IMR-90 (cell line): ENCODE measurements at regions not wholly inside any gene's neighbourhood (a gene's known extent, or its start where the extent isn't known, plus 50 kb on each side); places are given as distances from the start of the nearest gene placed in this dataset.

Experiments
- ATAC-seq: fragments of 200-7000 bp; cut with Tn5 transposase; 2 replicates; pipeline ENCODE4 v1.9.1; 2020; ENCODE audit warnings: low read depth, mild to moderate bottlenecking, moderate library complexity
- BruUV-seq: library from RNA; stranded (reverse); fragments of 400-500 nt; replicated peaks from 2 replicates; lab custom pipeline; 2021; lab: Mats Ljungman, UMichigan
- CTCF ChIA-PET: fragments of 300-600 bp; formaldehyde crosslinking; extraction: SDS; loops from one replicate; lab custom pipeline; 2021; ENCODE audit warnings: antibody characterized with exemption; lab: Yijun Ruan, JAX
- POLR2A ChIA-PET: fragments of 300-600 bp; sonication (Branson Sonifier 250); formaldehyde crosslinking; loops from one replicate; lab custom pipeline; 2022; ENCODE audit warnings: antibody characterized with exemption; ENCODE audit not compliant: unreplicated experiment; lab: Charles Lee
- DNase-seq: peaks from one replicate; pipeline ENCODE4 v3.0.0; 2013
- H2AFZ ChIP-seq: replicated peaks from 2 replicates; pipeline ENCODE3; 2013; ENCODE audit warnings: low read length, mild to moderate bottlenecking; ENCODE audit not compliant: poor library complexity
- H2AK5ac ChIP-seq: 2 replicates; pipeline ENCODE4 v1.6.1; 2013; ENCODE audit warnings: low read depth, low read length, inconsistent platforms
- H2AK9ac ChIP-seq: replicated peaks from 2 replicates; pipeline ENCODE3; 2013; ENCODE audit warnings: mild to moderate bottlenecking, low read depth, low read length, moderate library complexity; ENCODE audit not compliant: poor library complexity
- H2BK120ac ChIP-seq: 2 replicates; pipeline ENCODE4 v1.6.1; 2013; ENCODE audit warnings: low read depth, low read length, inconsistent platforms
- H2BK15ac ChIP-seq: 3 replicates; pipeline ENCODE4 v1.6.1; 2013; ENCODE audit warnings: low read depth, low read length, inconsistent platforms
- H2BK20ac ChIP-seq: 2 replicates; pipeline ENCODE4 v1.6.1; 2013; ENCODE audit warnings: low read depth, mild to moderate bottlenecking, inconsistent platforms, low read length, moderate library complexity
- H2BK5ac ChIP-seq: 2 replicates; pipeline ENCODE4 v1.6.1; 2013; ENCODE audit warnings: mild to moderate bottlenecking, low read depth, low read length, inconsistent platforms; ENCODE audit not compliant: poor library complexity, severe bottlenecking
- H3K14ac ChIP-seq: replicated peaks from 2 replicates; pipeline ENCODE4 v1.6.1; 2013; ENCODE audit warnings: low read depth, low read length, inconsistent platforms
- H3K18ac ChIP-seq: 2 replicates; pipeline ENCODE4 v1.6.1; 2013; ENCODE audit warnings: low read depth, low read length, control low read depth
- H3K23ac ChIP-seq: 2 replicates; pipeline ENCODE4 v1.6.1; 2013; ENCODE audit warnings: low read depth, low read length, inconsistent platforms
- H3K27ac ChIP-seq: 2 replicates; pipeline ENCODE4 v1.5.1; 2013; ENCODE audit warnings: mild to moderate bottlenecking, control low read depth, low read length; ENCODE audit not compliant: insufficient read depth
- H3K27me3 ChIP-seq: 2 replicates; pipeline ENCODE4 v1.6.1; 2013; ENCODE audit warnings: low read length; ENCODE audit not compliant: control insufficient read depth, insufficient read depth
- H3K36me3 ChIP-seq: 2 replicates; pipeline ENCODE4 v1.6.1; 2013; ENCODE audit warnings: low read length, mixed read lengths; ENCODE audit not compliant: control insufficient read depth, insufficient read depth
- H3K4ac ChIP-seq: 2 replicates; pipeline ENCODE4 v1.6.1; 2013; ENCODE audit warnings: low read depth, low read length, inconsistent platforms
- H3K4me1 ChIP-seq: 2 replicates; pipeline ENCODE4 v1.6.1; 2013; ENCODE audit warnings: low read length, mixed read lengths; ENCODE audit not compliant: control insufficient read depth, insufficient read depth
- H3K4me2 ChIP-seq: 2 replicates; pipeline ENCODE4 v1.6.1; 2013; ENCODE audit warnings: low read depth, mild to moderate bottlenecking, control low read depth, low read length, moderate library complexity
- H3K4me3 ChIP-seq: 2 replicates; pipeline ENCODE4 v1.5.1; 2013; ENCODE audit warnings: low read depth, mild to moderate bottlenecking, control low read depth, low read length, moderate library complexity; ENCODE audit not compliant: insufficient read depth
- H3K56ac ChIP-seq: 2 replicates; pipeline ENCODE4 v1.6.1; 2013; ENCODE audit warnings: low read length, inconsistent platforms; ENCODE audit not compliant: insufficient read depth; ENCODE audit errors: extremely low read depth
- H3K79me1 ChIP-seq, 2 experiments: 2 replicates each; pipeline ENCODE4 v1.6.1; 2013; ENCODE audit warnings: low read length in 2 of 2, inconsistent platforms in 1 of 2, low read depth in 1 of 2
- H3K9ac ChIP-seq: 2 replicates; pipeline ENCODE4 v1.6.1; 2013; ENCODE audit warnings: low read depth, low read length, control low read depth
- H3K9me1 ChIP-seq: 2 replicates; pipeline ENCODE4 v1.6.1; 2013; ENCODE audit warnings: low read length, inconsistent platforms; ENCODE audit not compliant: insufficient read depth
- H3K9me3 ChIP-seq: 2 replicates; pipeline ENCODE4 v1.6.1; 2013; ENCODE audit warnings: low read length; ENCODE audit not compliant: control insufficient read depth, insufficient read depth
- H4K20me1 ChIP-seq: 2 replicates; pipeline ENCODE4 v1.6.1; 2013; ENCODE audit warnings: low read length, inconsistent platforms; ENCODE audit not compliant: insufficient read depth
- H4K5ac ChIP-seq: 2 replicates; pipeline ENCODE4 v1.6.1; 2013; ENCODE audit warnings: mild to moderate bottlenecking, low read depth, low read length, control low read depth
- H4K8ac ChIP-seq, 2 experiments: 2 replicates each; pipeline ENCODE4 v1.6.1; 2013; ENCODE audit warnings: low read depth in 2 of 2, low read length in 2 of 2, control low read depth in 1 of 2, inconsistent platforms in 1 of 2
- H4K91ac ChIP-seq: 2 replicates; pipeline ENCODE4 v1.6.1; 2013; ENCODE audit warnings: low read depth, low read length, inconsistent platforms; ENCODE audit not compliant: insufficient read depth
- BHLHE40 ChIP-seq: fragments of 150-350 bp; IDR thresholded peaks from 2 replicates; pipeline ENCODE4 v1.6.1; 2016; ENCODE audit warnings: mild to moderate bottlenecking, low read depth, low read length
- ELK1 ChIP-seq: fragments of 150-350 bp; IDR thresholded peaks from 2 replicates; pipeline ENCODE4 v1.6.1; 2016; ENCODE audit warnings: low read depth, mild to moderate bottlenecking, low read length, moderate library complexity, borderline replicate concordance
- FOS ChIP-seq: fragments of 150-350 bp; IDR thresholded peaks from 2 replicates; pipeline ENCODE4 v1.6.1; 2016; ENCODE audit warnings: low read depth, low read length
- MAZ ChIP-seq: IDR thresholded peaks from 2 replicates; pipeline ENCODE4 v1.6.1; 2012; ENCODE audit warnings: low read depth, mild to moderate bottlenecking, low read length, improper control_type of control experiment, moderate library complexity, borderline replicate concordance
- POLR2A ChIP-seq: IDR thresholded peaks from 2 replicates; pipeline ENCODE4 v1.6.1; 2012; ENCODE audit warnings: mild to moderate bottlenecking, low read depth, low read length
- WGBS, 2 experiments: methylation state at CpG; one replicate each; pipeline versions ENCODE4 v1.1.5 to v1.1.7; 2013; ENCODE audit warnings: missing lambda C conversion rate in 2 of 2; ENCODE audit not compliant: insufficient read length in 1 of 2; ENCODE audit errors: extremely low coverage in 2 of 2; 5-methylcytosine and 5-hydroxymethylcytosine counted together
- dilution Hi-C: fragments of 300-500 bp; cut with HindIII; formaldehyde crosslinking; loops from one replicate; pipeline ENCODE4 v1.14.3; 2018; ENCODE audit warnings: low sequenced_read_pairs; ENCODE audit not compliant: unreplicated experiment
- in situ Hi-C: fragments of 300-500 bp; cut with MboI; formaldehyde crosslinking; loops from 3 replicates; pipeline ENCODE4 v1.14.3; 2019; ENCODE audit warnings: low sequenced_read_pairs, inconsistent platforms, mixed read lengths
- intact Hi-C: fragments of 100-400 bp; cut with micrococcal nuclease; formaldehyde crosslinking; loops from 2 replicates; pipeline ENCODE4 v1.10.0; 2022

GRCh38 chr2:151137526-151137925, 124.1 kb downstream of the RBM43 start:
- Histone ChIP-seq H3K4ac (no peak overlapping the region), H3K9me3 (no peaks in the 10 kb centered on the region), H2AFZ (no peak overlapping the region), H2BK120ac (no peak overlapping the region), H3K27me3 (no peaks in the 10 kb centered on the region), H3K14ac (no peak overlapping the region), H2AK5ac (no peak overlapping the region), H3K4me2 (no peak overlapping the region), H3K36me3 (no peaks in the 10 kb centered on the region), H4K20me1 (no peaks in the 10 kb centered on the region), H2BK15ac (no peak overlapping the region), H3K9ac (no peak overlapping the region), H3K23ac (no peak overlapping the region), H3K4me1 (0 out of 2 replicates have a peak, but pooled peaks cover 1% of the 10 kb centered on the region), H3K79me1 (no peaks in the 10 kb centered on the region), H3K9me1 (no peaks in the 10 kb centered on the region), H2BK5ac (no peak overlapping the region), H2AK9ac (no peak overlapping the region), H4K5ac (no peak overlapping the region), H4K8ac (no peak overlapping the region), H4K91ac (no peak overlapping the region), H3K4me3 (no peak overlapping the region), H3K27ac (no peak overlapping the region), H2BK20ac (no peak overlapping the region), H3K18ac (no peak overlapping the region), H3K56ac (no peak overlapping the region)
- ChIA-PET CTCF (interaction anchor here (0.6 kb wide), 1 partner anchor 22 kb away, joined by 4 read pairs; no protein-coding TSS in a partner anchor), POLR2A (no interaction called here)
- ATAC-seq (no peak), DNase-seq (no peak)
- in situ Hi-C loops (no loop called here), dilution Hi-C loops (no loop called here), intact Hi-C loops (no loop called here)
- no TSS peak for BruUV-seq
- TF ChIP-seq FOS = no peak
- no peak for TF ChIP-seq ELK1
- TF ChIP-seq MAZ = no peak
- no peak for TF ChIP-seq POLR2A
- no peak for TF ChIP-seq BHLHE40
- no CpG with 5 or more reads among the region's 5 CpGs for WGBS, 2 experiments
